Common myeloid progenitor, CD34-positive (primary cell): ENCODE measurements at regions not wholly inside any gene's neighbourhood (a gene's known extent, or its start where the extent isn't known, plus 50 kb on each side); places are given as distances from the start of the nearest gene placed in this dataset.

ENCODE experiments used
- CTCF ChIA-PET: fragments of 350-600 bp; sonication (Branson Sonifier 250); formaldehyde crosslinking; loops from one replicate; lab custom pipeline; 2021; ENCODE audit warnings: antibody characterized with exemption; lab: Charles Lee
- POLR2A ChIA-PET: fragments of 350-600 bp; sonication (Branson Sonifier 250); formaldehyde crosslinking; loops from one replicate; lab custom pipeline; 2021; ENCODE audit warnings: antibody characterized with exemption; lab: Charles Lee
- DNase-seq, 3 donors: peaks; one replicate each; pipeline versions ENCODE4 v3.0.0 to v3.0.0-alpha.2; 2013
- H3K27ac ChIP-seq, 2 experiments: 1 replicate in 1 of 2; 2 replicates in 1 of 2; pipeline ENCODE4 v1.7.0; 2013; ENCODE audit warnings: inconsistent platforms in 2 of 2, low read length in 2 of 2, mild to moderate bottlenecking in 2 of 2, low read depth in 1 of 2, moderate library complexity in 1 of 2; ENCODE audit not compliant: severe bottlenecking in 2 of 2, insufficient read depth in 1 of 2, poor library complexity in 1 of 2
- H3K27me3 ChIP-seq, 5 experiments: replicated peaks in 2 of 5; 1 replicate in 3 of 5; 2 replicates in 2 of 5; pipeline versions ENCODE4 v1.6.1 to v1.7.0; 2013; ENCODE audit warnings: low read length in 4 of 5, mild to moderate bottlenecking in 2 of 5, moderate library complexity in 2 of 5, inconsistent platforms in 1 of 5; ENCODE audit not compliant: insufficient read depth in 5 of 5, control insufficient read depth in 4 of 5
- H3K36me3 ChIP-seq, 4 experiments: 1 replicate in 2 of 4; 2 replicates in 2 of 4; pipeline versions ENCODE4 v1.6.1 to v1.7.0; 2013; ENCODE audit warnings: low read length in 3 of 4, control low read depth in 1 of 4, mild to moderate bottlenecking in 1 of 4; ENCODE audit not compliant: control insufficient read depth in 4 of 4, insufficient read depth in 4 of 4
- H3K4me1 ChIP-seq, 4 experiments: 1 replicate in 3 of 4; 2 replicates in 1 of 4; pipeline versions ENCODE4 v1.6.1 to v1.7.1; 2013; ENCODE audit warnings: low read length in 3 of 4, mild to moderate bottlenecking in 3 of 4, control low read depth in 1 of 4, inconsistent platforms in 1 of 4, moderate library complexity in 1 of 4; ENCODE audit not compliant: control insufficient read depth in 4 of 4, insufficient read depth in 4 of 4; ENCODE audit errors: control extremely low read depth in 1 of 4
- H3K4me3 ChIP-seq, 7 experiments: 1 replicate in 4 of 7; 2 replicates in 3 of 7; pipeline versions ENCODE4 v1.5.1 to v1.7.0; 2013; ENCODE audit warnings: mild to moderate bottlenecking in 7 of 7, low read length in 6 of 7, moderate library complexity in 6 of 7, inconsistent platforms in 2 of 7, low read depth in 2 of 7, control low read depth in 1 of 7; ENCODE audit not compliant: insufficient read depth in 4 of 7, control insufficient read depth in 1 of 7; ENCODE audit errors: extremely low read depth in 1 of 7
- H3K9me3 ChIP-seq, 5 experiments: 1 replicate in 4 of 5; 2 replicates in 1 of 5; pipeline versions ENCODE4 v1.6.1 to v1.7.1; 2013; ENCODE audit warnings: low read length in 4 of 5, mild to moderate bottlenecking in 2 of 5, inconsistent platforms in 1 of 5, low read depth in 1 of 5, moderate library complexity in 1 of 5; ENCODE audit not compliant: control insufficient read depth in 4 of 5, insufficient read depth in 2 of 5; ENCODE audit errors: control extremely low read depth in 1 of 5
- WGBS: methylation state at CpG from one replicate; pipeline ENCODE4 v1.1.5; 2013; ENCODE audit not compliant: insufficient coverage; 5-methylcytosine and 5-hydroxymethylcytosine counted together

- Histone ChIP-seq H3K36me3 (no peaks in the 10 kb centered on the region), H3K27ac (no peak overlapping the region), H3K27me3 (no peaks in the 10 kb centered on the region), H3K4me1 (no peaks in the 10 kb centered on the region), H3K4me3 (no peak overlapping the region), H3K9me3 (no peaks in the 10 kb centered on the region)
- ChIA-PET POLR2A (no interaction called here), CTCF (no interaction called here)
- WGBS = 72% methylated on average over 7 of the region's 8 CpGs
- DNase-seq = peak in 1 of 3 donors; percentile 1
Measured at GRCh38 chr14:82872494-82872893, 1338.8 kb upstream of the SEL1L start.

- Histone ChIP-seq H3K27ac (no peak overlapping the region), H3K4me3 (no peak overlapping the region), H3K9me3 (no peaks in the 10 kb centered on the region), H3K27me3 (no peaks in the 10 kb centered on the region), H3K36me3 (no peaks in the 10 kb centered on the region), H3K4me1 (no peaks in the 10 kb centered on the region)
- ChIA-PET POLR2A (no interaction called here), CTCF (no interaction called here)
- WGBS = 90% methylated on average over 3 of the region's 3 CpGs
- no peak for DNase-seq
Measured at GRCh38 chr14:82878951-82879350, 1345.3 kb upstream of the SEL1L start.

- H3K27ac ChIP-seq = no peak overlapping the region
- no peak for DNase-seq
- no peaks in the 10 kb centered on the region for H3K9me3 ChIP-seq
- ChIA-PET POLR2A (no interaction called here), CTCF (no interaction called here)
- no peaks in the 10 kb centered on the region for H3K36me3 ChIP-seq
- H3K27me3 ChIP-seq = no peaks in the 10 kb centered on the region
- H3K4me1 ChIP-seq = no peaks in the 10 kb centered on the region
- 100% methylated on average over 4 of the region's 5 CpGs for WGBS
- no peak overlapping the region for H3K4me3 ChIP-seq
Measured at GRCh38 chr14:82879949-82880535, 1346.4 kb upstream of the SEL1L start.

- Histone ChIP-seq H3K27me3 (no peaks in the 10 kb centered on the region), H3K4me1 (no peaks in the 10 kb centered on the region), H3K9me3 (no peaks in the 10 kb centered on the region), H3K36me3 (no peaks in the 10 kb centered on the region), H3K4me3 (no peak overlapping the region), H3K27ac (no peak overlapping the region)
- ChIA-PET CTCF (interaction anchor here (0.9 kb wide), 1 partner anchor 15 kb away, joined by 3 read pairs; no protein-coding TSS in a partner anchor), POLR2A (no interaction called here)
- WGBS = no CpG with 5 or more reads among the region's 1 CpG
- no peak for DNase-seq
Measured at GRCh38 chr14:82886670-82887069, 1353.0 kb upstream of the SEL1L start.

GRCh38 chr14:82889701-82890100 is 1356.0 kb upstream of the SEL1L start:
- Histone ChIP-seq H3K4me1 (no peaks in the 10 kb centered on the region), H3K9me3 (no peaks in the 10 kb centered on the region), H3K27ac (no peak overlapping the region), H3K27me3 (no peaks in the 10 kb centered on the region), H3K36me3 (no peaks in the 10 kb centered on the region), H3K4me3 (no peak overlapping the region)
- DNase-seq = no peak
- CTCF ChIA-PET = no interaction called here
- POLR2A ChIA-PET = no interaction called here

- H3K27ac ChIP-seq = no peak overlapping the region
- DNase-seq = no peak
- H3K4me3 ChIP-seq = no peak overlapping the region
- 83% methylated on average over 1 of the region's 1 CpG for WGBS
- ChIA-PET POLR2A (no interaction called here), CTCF (no interaction called here)
- H3K4me1 ChIP-seq = no peaks in the 10 kb centered on the region
- H3K36me3 ChIP-seq = no peaks in the 10 kb centered on the region
- no peaks in the 10 kb centered on the region for H3K9me3 ChIP-seq
- H3K27me3 ChIP-seq = no peaks in the 10 kb centered on the region
Measured at GRCh38 chr14:82896476-82896875, 1362.8 kb upstream of the SEL1L start.

GRCh38 chr14:82897469-82898308 is 1364.0 kb upstream of the SEL1L start:
- POLR2A ChIA-PET = no interaction called here
- no peak overlapping the region for H3K27ac ChIP-seq
- WGBS = 86% methylated on average over 2 of the region's 4 CpGs
- no peaks in the 10 kb centered on the region for H3K27me3 ChIP-seq
- H3K9me3 ChIP-seq = no peaks in the 10 kb centered on the region
- no peaks in the 10 kb centered on the region for H3K4me1 ChIP-seq
- CTCF ChIA-PET = interaction anchor here (0.6 kb wide), 1 partner anchor 253 kb away, joined by 3 read pairs; no protein-coding TSS in a partner anchor
- H3K4me3 ChIP-seq = no peak overlapping the region
- no peaks in the 10 kb centered on the region for H3K36me3 ChIP-seq
- DNase-seq = no peak
